GM12878 (cell line): ENCODE measurements at regions not wholly inside any gene's neighbourhood (a gene's known extent, or its start where the extent isn't known, plus 50 kb on each side); places are given as distances from the start of the nearest gene placed in this dataset.

Source experiments
- ATAC-seq: fragments of 200-7000 bp; cut with Tn5 transposase; 3 replicates; pipeline ENCODE4 v1.9.1; 2020; ENCODE audit warnings: mild to moderate bottlenecking, moderate library complexity
- BruUV-seq: library from RNA; stranded (reverse); fragments of 400-500 nt; replicated peaks from 2 replicates; lab custom pipeline; 2021; lab: Mats Ljungman, UMichigan
- CTCF ChIA-PET: fragments of 300-600 bp; sonication (Branson Sonifier 250); formaldehyde crosslinking; extraction: SDS; loops from one replicate; lab custom pipeline; 2021; ENCODE audit warnings: inconsistent platforms; lab: Yijun Ruan, JAX
- POLR2A ChIA-PET: fragments of 350-600 bp; formaldehyde crosslinking; extraction: SDS; loops from one replicate; lab custom pipeline; 2021; ENCODE audit warnings: inconsistent platforms; lab: Charles Lee
- RAD21 ChIA-PET: fragments of 300-600 bp; sonication (Branson Sonifier 250); formaldehyde crosslinking; loops from one replicate; lab custom pipeline; 2023; ENCODE audit warnings: antibody characterized with exemption; ENCODE audit not compliant: unreplicated experiment; lab: Charles Lee
- SMC1A ChIA-PET: fragments of 300-600 bp; sonication (Branson Sonifier 250); formaldehyde crosslinking; loops from one replicate; lab custom pipeline; 2023; ENCODE audit not compliant: unreplicated experiment, uncharacterized antibody; lab: Charles Lee
- DNase-seq: peaks from one replicate; pipeline ENCODE4 v3.0.0-alpha.2; 2011; ENCODE audit warnings: low read depth, low spot score
- FAIRE-seq: peaks from 3 replicates; lab custom pipeline; 2011; peaks lifted over from hg19 to GRCh38; lab: Jason Lieb, UNC
- H2AFZ ChIP-seq: 2 replicates; pipeline ENCODE4 v1.6.0; 2011; ENCODE audit warnings: low read depth, low read length, control low read depth; ENCODE audit not compliant: control insufficient read depth
- H3K27ac ChIP-seq: 2 replicates; pipeline ENCODE4 v1.5.1; 2011; ENCODE audit warnings: control low read depth; ENCODE audit not compliant: control insufficient read depth, insufficient read depth
- H3K27me3 ChIP-seq, 2 experiments: replicated peaks in 1 of 2; 2 replicates each; pipeline versions ENCODE4 v1.6.0 to v1.6.1; 2011; ENCODE audit warnings: low read length in 1 of 2; ENCODE audit not compliant: control insufficient read depth in 2 of 2, insufficient read depth in 2 of 2
- H3K36me3 ChIP-seq, 2 experiments: 2 replicates each; pipeline ENCODE4 v1.5.1; 2011; ENCODE audit warnings: low read length in 1 of 2; ENCODE audit not compliant: control insufficient read depth in 2 of 2, insufficient read depth in 2 of 2
- H3K4me1 ChIP-seq: 2 replicates; pipeline ENCODE4 v1.6.1; 2011; ENCODE audit warnings: mild to moderate bottlenecking, low read length, moderate library complexity, mixed read lengths; ENCODE audit not compliant: control insufficient read depth, insufficient read depth
- H3K4me2 ChIP-seq: 2 replicates; pipeline ENCODE4 v1.6.0; 2011; ENCODE audit warnings: control low read depth; ENCODE audit not compliant: control insufficient read depth, insufficient read depth
- H3K4me3 ChIP-seq: fragments of 200-600 bp; sonication (generic); 2 replicates; pipeline ENCODE4 v1.5.1; 2016
- H3K79me2 ChIP-seq: 2 replicates; pipeline ENCODE4 v1.6.0; 2011; ENCODE audit warnings: low read length; ENCODE audit not compliant: control insufficient read depth, insufficient read depth
- H3K9ac ChIP-seq: 2 replicates; pipeline ENCODE4 v1.8.0; 2011; ENCODE audit warnings: low read length, control low read depth, mixed read lengths; ENCODE audit not compliant: control insufficient read depth, insufficient read depth
- H3K9me3 ChIP-seq: replicated peaks from 3 replicates; pipeline ENCODE4 v1.5.1; 2011; ENCODE audit warnings: mild to moderate bottlenecking, low read length; ENCODE audit not compliant: control insufficient read depth, insufficient read depth
- H4K20me1 ChIP-seq: 2 replicates; pipeline ENCODE4 v1.6.0; 2011; ENCODE audit not compliant: control insufficient read depth, insufficient read depth
- RAD21 ChIP-seq: IDR thresholded peaks from 2 replicates; pipeline ENCODE4 v1.6.1; 2011; ENCODE audit warnings: mild to moderate bottlenecking, low read depth, low read length, moderate library complexity; ENCODE audit not compliant: insufficient read depth
- WGBS: methylation state at CpG from one replicate; pipeline ENCODE4 v1.1.6; 2016; ENCODE audit warnings: low lambda C conversion rate; ENCODE audit not compliant: insufficient replicate concordance, insufficient coverage; ENCODE audit errors: missing lambda C conversion rate; 5-methylcytosine and 5-hydroxymethylcytosine counted together
- in situ Hi-C: fragments of 300-500 bp; cut with MboI; formaldehyde crosslinking; loops from 9 replicates; pipeline ENCODE4 v1.14.3; 2018; ENCODE audit warnings: mixed read lengths
- intact Hi-C: fragments of 100-400 bp; cut with micrococcal nuclease; formaldehyde crosslinking; loops from one replicate; pipeline ENCODE4 v1.14.2; 2022; ENCODE audit not compliant: unreplicated experiment
- TF ChIP-seq, protein P1 (sequence below): IDR thresholded peaks from 2 replicates; pipeline ENCODE4 v1.6.1; 2012; ENCODE audit warnings: low read depth, low read length, improper control_type of control experiment
- TF ChIP-seq, protein P2 (sequence below), 3 experiments: IDR thresholded peaks in 2 of 3; conservative IDR thresholded peaks in 1 of 3; 2 replicates each; pipeline ENCODE4 v1.5.1; 2011; ENCODE audit warnings: low read depth in 3 of 3, low read length in 3 of 3, mild to moderate bottlenecking in 3 of 3, control low read depth in 2 of 3, moderate library complexity in 2 of 3, inconsistent platforms in 1 of 3, mixed read lengths in 1 of 3; ENCODE audit not compliant: control insufficient read depth in 2 of 3, insufficient read depth in 1 of 3; ENCODE audit errors: extremely low read depth in 1 of 3

DNA sequence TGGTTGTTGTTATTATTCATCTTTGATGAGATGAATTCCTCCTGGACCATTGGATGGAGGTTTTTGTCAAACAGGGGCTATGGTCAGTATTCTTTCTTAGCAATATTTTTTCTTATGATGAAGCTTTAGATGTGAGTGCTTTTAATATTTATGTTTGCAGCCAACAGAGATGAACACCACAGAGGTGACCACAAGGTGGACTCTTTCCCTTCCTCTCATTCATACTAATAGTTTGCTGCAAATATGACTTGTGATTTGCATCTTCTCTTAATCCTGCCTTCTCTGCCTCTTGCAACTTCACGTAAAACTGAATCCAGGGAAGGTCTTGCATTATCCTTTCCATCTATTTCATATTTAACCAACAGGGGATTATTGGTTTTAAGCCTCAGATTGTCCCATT is 473.1 kb upstream of the UBE2E2 start:
- DNase-seq (no peak), FAIRE-seq (no peak), ATAC-seq (peak; percentile 44; the same call in 1 of the 3 replicates)
- WGBS = 4% methylated on average over 1 of the region's 1 CpG
- Histone ChIP-seq H3K79me2 (no peaks in the 10 kb centered on the region), H3K36me3 (no peaks in the 10 kb centered on the region), H3K27me3 (no peaks in the 10 kb centered on the region), H4K20me1 (no peaks in the 10 kb centered on the region), H3K4me1 (no peaks in the 10 kb centered on the region), H3K9me3 (no peaks in the 10 kb centered on the region), H3K4me3 (no peak overlapping the region), H3K9ac (no peak overlapping the region), H3K4me2 (no peak overlapping the region), H3K27ac (no peak overlapping the region), H2AFZ (no peak overlapping the region)
- CTCF ChIA-PET = no interaction called here
- intact Hi-C loops = loop anchor here (5.0 kb wide), 1 partner anchor 232 kb away; no protein-coding TSS in a partner anchor
- RAD21 ChIA-PET = no interaction called here
- TF ChIP-seq RAD21 = peak; percentile 37; the same call in 1 of the 2 replicates
- TF ChIP-seq, protein P1, sequence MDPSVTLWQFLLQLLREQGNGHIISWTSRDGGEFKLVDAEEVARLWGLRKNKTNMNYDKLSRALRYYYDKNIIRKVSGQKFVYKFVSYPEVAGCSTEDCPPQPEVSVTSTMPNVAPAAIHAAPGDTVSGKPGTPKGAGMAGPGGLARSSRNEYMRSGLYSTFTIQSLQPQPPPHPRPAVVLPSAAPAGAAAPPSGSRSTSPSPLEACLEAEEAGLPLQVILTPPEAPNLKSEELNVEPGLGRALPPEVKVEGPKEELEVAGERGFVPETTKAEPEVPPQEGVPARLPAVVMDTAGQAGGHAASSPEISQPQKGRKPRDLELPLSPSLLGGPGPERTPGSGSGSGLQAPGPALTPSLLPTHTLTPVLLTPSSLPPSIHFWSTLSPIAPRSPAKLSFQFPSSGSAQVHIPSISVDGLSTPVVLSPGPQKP = no peak
- TF ChIP-seq, protein P2, sequence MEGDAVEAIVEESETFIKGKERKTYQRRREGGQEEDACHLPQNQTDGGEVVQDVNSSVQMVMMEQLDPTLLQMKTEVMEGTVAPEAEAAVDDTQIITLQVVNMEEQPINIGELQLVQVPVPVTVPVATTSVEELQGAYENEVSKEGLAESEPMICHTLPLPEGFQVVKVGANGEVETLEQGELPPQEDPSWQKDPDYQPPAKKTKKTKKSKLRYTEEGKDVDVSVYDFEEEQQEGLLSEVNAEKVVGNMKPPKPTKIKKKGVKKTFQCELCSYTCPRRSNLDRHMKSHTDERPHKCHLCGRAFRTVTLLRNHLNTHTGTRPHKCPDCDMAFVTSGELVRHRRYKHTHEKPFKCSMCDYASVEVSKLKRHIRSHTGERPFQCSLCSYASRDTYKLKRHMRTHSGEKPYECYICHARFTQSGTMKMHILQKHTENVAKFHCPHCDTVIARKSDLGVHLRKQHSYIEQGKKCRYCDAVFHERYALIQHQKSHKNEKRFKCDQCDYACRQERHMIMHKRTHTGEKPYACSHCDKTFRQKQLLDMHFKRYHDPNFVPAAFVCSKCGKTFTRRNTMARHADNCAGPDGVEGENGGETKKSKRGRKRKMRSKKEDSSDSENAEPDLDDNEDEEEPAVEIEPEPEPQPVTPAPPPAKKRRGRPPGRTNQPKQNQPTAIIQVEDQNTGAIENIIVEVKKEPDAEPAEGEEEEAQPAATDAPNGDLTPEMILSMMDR (IDR thresholded peaks at IDR 0.05 in 2 of 3, conservative IDR thresholded peaks at IDR 0.05 in 1 of 3; ENCODE audit: control insufficient read depth in 2 of 3, extremely low read depth in 1 of 3, insufficient read depth in 1 of 3, low read depth in 3 of 3, low read length in 3 of 3) = peak in 1 of 3 experiments; percentile 4; a peak in 1 of 6 replicates
- SMC1A ChIA-PET = interaction anchor here (0.6 kb wide), 1 partner anchor 257 kb away, joined by 3 read pairs; no protein-coding TSS in a partner anchor
- POLR2A ChIA-PET = no interaction called here
- in situ Hi-C loops = no loop called here
- BruUV-seq = no TSS peak
